Naive thymus-derived CD8-positive, alpha-beta T cell (primary cell): ENCODE measurements at regions not wholly inside any gene's neighbourhood (a gene's known extent, or its start where the extent isn't known, plus 50 kb on each side); places are given as distances from the start of the nearest gene placed in this dataset.
"Not testable (repeated sequence)": the region's sequence is repeated elsewhere in the genome, so short reads cannot be mapped to it uniquely, and the experiment has no call there.

Experiments used
- ATAC-seq, 2 donors: fragments of 150-1000 bp; cut with Tn5 transposase in 1 of 2; sonication (Bioruptor Pico), chemical (Tn5 transposase) in 1 of 2; 1 replicate in 1 of 2; 2 replicates in 1 of 2; pipeline ENCODE4 v1.10.0; 2021; ENCODE audit warnings: mild to moderate bottlenecking in 2 of 2, moderate library complexity in 2 of 2
- POLR2A ChIA-PET: fragments of 350-600 bp; sonication (Branson Sonifier 250); formaldehyde crosslinking; loops from one replicate; lab custom pipeline; 2021; ENCODE audit warnings: antibody characterized with exemption; lab: Charles Lee
- DNase-seq, 10 donors: peaks; one replicate each; pipeline versions ENCODE4 v3.0.0 to v3.0.0-alpha.2; 2020 to 2022
- H3K27ac Mint-ChIP-seq, 10 donors: one replicate each; pipeline ENCODE4 v1.8.0; 2020 to 2022; ENCODE audit warnings: mild to moderate bottlenecking in 10 of 10, mixed read lengths in 10 of 10, moderate library complexity in 4 of 10, inconsistent platforms in 1 of 10
- H3K27me3 Mint-ChIP-seq, 5 donors: one replicate each; pipeline ENCODE4 v1.8.0; 2021 to 2022; ENCODE audit warnings: mixed read lengths in 5 of 5
- H3K36me3 Mint-ChIP-seq, 3 donors: one replicate each; pipeline ENCODE4 v1.8.0; 2020 to 2022; ENCODE audit warnings: mixed read lengths in 3 of 3, mild to moderate bottlenecking in 2 of 3, inconsistent platforms in 1 of 3
- H3K4me1 Mint-ChIP-seq, 4 donors: one replicate each; pipeline ENCODE4 v1.8.0; 2021 to 2022; ENCODE audit warnings: mixed read lengths in 4 of 4
- H3K4me3 Mint-ChIP-seq, 10 donors: one replicate each; pipeline ENCODE4 v1.8.0; 2020 to 2022; ENCODE audit warnings: mild to moderate bottlenecking in 10 of 10, mixed read lengths in 10 of 10, moderate library complexity in 6 of 10, inconsistent platforms in 1 of 10
- H3K9me3 Mint-ChIP-seq, 9 donors: one replicate each; pipeline ENCODE4 v1.8.0; 2020 to 2022; ENCODE audit warnings: mixed read lengths in 9 of 9, mild to moderate bottlenecking in 3 of 9, inconsistent platforms in 1 of 9, moderate library complexity in 1 of 9

- ATAC-seq, result no peak
- no peak for DNase-seq
- POLR2A ChIA-PET, result no interaction called here
- Mint-ChIP-seq H3K27ac (no peak overlapping the region), H3K27me3 (no peaks in the 10 kb centered on the region), H3K4me1 (no peaks in the 10 kb centered on the region), H3K9me3 (peaks cover 0 to 3% (median 0%) of the 10 kb centered on the region in 9 donors), H3K4me3 (no peak overlapping the region), H3K36me3 (no peaks in the 10 kb centered on the region)
Measured at GRCh38 chrX:140298960-140299825, 205.7 kb downstream of the SOX3 start.

DNA sequence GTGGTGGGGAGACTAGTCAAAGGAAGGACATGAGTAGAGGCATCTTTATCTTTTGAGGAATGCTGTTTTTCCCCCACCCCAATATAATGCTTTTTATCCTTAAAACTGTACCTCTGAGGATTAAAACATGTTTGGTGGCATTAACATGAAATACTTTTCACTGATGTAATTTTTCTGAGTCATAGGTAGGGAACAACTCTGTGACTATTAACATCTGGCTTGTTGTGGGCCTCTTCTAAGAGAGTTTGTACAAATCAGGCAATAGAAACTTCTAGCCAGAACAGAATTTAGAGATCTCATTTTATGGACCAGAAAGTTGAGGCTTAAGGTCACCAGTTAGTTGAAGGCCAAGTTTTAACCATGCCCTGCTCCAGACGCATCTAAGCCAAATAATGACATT is 207.6 kb downstream of the SOX3 start:
- no peak overlapping the region for H3K27ac Mint-ChIP-seq
- H3K4me1 Mint-ChIP-seq, result no peaks in the 10 kb centered on the region

GRCh38 chrX:140292961-140293360 is 211.9 kb downstream of the SOX3 start:
- POLR2A ChIA-PET, result no interaction called here
- DNase-seq, result no peak
- Mint-ChIP-seq H3K27ac (no peak overlapping the region), H3K4me3 (no peak overlapping the region), H3K4me1 (no peaks in the 10 kb centered on the region), H3K9me3 (peaks cover 0 to 3% (median 0%) of the 10 kb centered on the region in 9 donors), H3K27me3 (no peaks in the 10 kb centered on the region), H3K36me3 (no peaks in the 10 kb centered on the region)
- ATAC-seq, result no peak

More for the DNA sequence above, 207.6 kb downstream of the SOX3 start:
- ATAC-seq, result no peak
- H3K4me3 Mint-ChIP-seq, result no peak overlapping the region
- peaks cover 0 to 3% (median 0%) of the 10 kb centered on the region in 9 donors for H3K9me3 Mint-ChIP-seq
- H3K36me3 Mint-ChIP-seq, result no peaks in the 10 kb centered on the region
- H3K27me3 Mint-ChIP-seq, result no peaks in the 10 kb centered on the region
- POLR2A ChIA-PET, result no interaction called here
- DNase-seq, result no peak

- Mint-ChIP-seq H3K27me3 (no peaks in the 10 kb centered on the region), H3K27ac (no peak overlapping the region), H3K36me3 (no peaks in the 10 kb centered on the region), H3K4me1 (no peaks in the 10 kb centered on the region), H3K9me3 (peaks cover 0 to 3% (median 0%) of the 10 kb centered on the region in 9 donors), H3K4me3 (no peak overlapping the region)
- DNase-seq (no peak), ATAC-seq (no peak)
- POLR2A ChIA-PET, result no interaction called here
Measured at GRCh38 chrX:140292188-140292587, 212.7 kb downstream of the SOX3 start.

DNA sequence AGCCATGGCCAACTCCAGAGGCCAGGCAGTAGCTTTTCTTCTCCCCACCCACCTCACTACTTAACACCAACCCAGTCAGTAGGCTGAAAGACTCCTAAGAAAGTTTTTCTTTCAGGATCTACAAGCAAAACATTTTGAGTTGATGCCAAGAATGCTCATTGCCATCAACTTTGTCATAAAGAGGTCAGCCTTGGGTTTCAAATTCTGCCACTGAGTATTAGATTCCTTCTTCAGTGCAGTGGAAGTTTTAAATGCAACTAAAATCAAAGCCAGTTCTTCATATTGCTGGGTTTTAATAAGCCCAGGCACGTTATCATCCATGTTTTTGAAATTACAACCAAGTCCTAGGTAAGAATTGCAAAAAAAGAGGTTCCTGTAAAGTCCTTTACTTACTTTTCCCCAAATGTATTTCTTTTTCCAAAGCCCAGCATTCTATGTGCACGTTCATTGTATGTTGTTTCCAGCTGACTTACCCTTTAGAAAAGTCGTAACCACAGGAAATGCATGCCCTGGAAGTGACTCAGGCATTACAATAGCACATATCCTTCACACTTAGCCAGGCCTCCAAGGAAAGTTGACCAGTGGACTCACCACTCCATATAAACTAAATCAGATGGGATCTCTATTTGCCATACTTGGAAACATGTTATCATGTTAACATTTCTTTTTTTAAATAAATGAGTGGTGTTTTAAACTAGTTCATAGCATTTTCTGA is 229.9 kb downstream of the SOX3 start:
- peaks cover 0 to 23% (median 7%) of the 10 kb centered on the region in 9 donors for H3K9me3 Mint-ChIP-seq
- H3K4me1 Mint-ChIP-seq, result peaks cover 0 to 2% (median 0%) of the 10 kb centered on the region in 4 donors
- POLR2A ChIA-PET, result no interaction called here
- peaks cover 0 to 8% (median 0%) of the 10 kb centered on the region in 3 donors for H3K36me3 Mint-ChIP-seq
- DNase-seq (no peak), ATAC-seq (no peak)
- no peak overlapping the region for H3K27ac Mint-ChIP-seq
- peaks cover 0 to 5% (median 0%) of the 10 kb centered on the region in 5 donors for H3K27me3 Mint-ChIP-seq
- H3K4me3 Mint-ChIP-seq, result no peak overlapping the region

DNA sequence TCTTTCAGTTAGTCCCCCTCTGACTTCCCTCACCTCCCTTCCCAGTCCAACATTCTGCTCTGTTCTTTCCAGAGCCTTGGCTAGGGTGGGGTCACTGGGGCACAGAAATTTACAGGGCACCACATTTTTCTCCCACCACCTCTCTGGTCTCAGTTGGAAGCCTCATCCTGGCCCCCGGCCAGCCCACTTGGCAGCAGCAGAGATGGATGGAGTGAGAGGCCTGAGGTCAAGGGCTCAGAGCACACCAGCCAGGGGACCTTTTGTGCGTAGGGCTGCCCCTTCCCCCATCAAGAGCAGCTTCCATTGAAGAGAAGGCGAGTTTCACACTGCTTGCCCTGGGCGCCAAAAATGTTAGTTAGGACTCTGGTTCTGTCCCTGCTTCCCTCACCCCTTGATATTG is 230.9 kb downstream of the SOX3 start:
- POLR2A ChIA-PET, result no interaction called here
- Mint-ChIP-seq H3K36me3 (peaks cover 0 to 8% (median 0%) of the 10 kb centered on the region in 3 donors), H3K4me1 (peaks cover 0 to 2% (median 0%) of the 10 kb centered on the region in 4 donors), H3K4me3 (no peak overlapping the region), H3K27me3 (peaks cover 0 to 7% (median 0%) of the 10 kb centered on the region in 5 donors), H3K9me3 (peaks cover 0 to 29% (median 7%) of the 10 kb centered on the region in 9 donors), H3K27ac (no peak overlapping the region)
- no peak for DNase-seq
- ATAC-seq, result no peak

GRCh38 chrX:140250391-140250790 is 254.5 kb downstream of the SOX3 start:
- DNase-seq (no peak), ATAC-seq (no peak)
- no peaks in the 10 kb centered on the region for H3K36me3 Mint-ChIP-seq
- H3K9me3 Mint-ChIP-seq, result peaks cover 0 to 4% (median 0%) of the 10 kb centered on the region in 9 donors
- H3K4me3 Mint-ChIP-seq, result no peak overlapping the region
- no peaks in the 10 kb centered on the region for H3K27me3 Mint-ChIP-seq
- H3K27ac Mint-ChIP-seq, result no peak overlapping the region
- H3K4me1 Mint-ChIP-seq, result no peaks in the 10 kb centered on the region
- POLR2A ChIA-PET, result no interaction called here

GRCh38 chrX:140249088-140249487 is 255.8 kb downstream of the SOX3 start:
- Mint-ChIP-seq H3K36me3 (no peaks in the 10 kb centered on the region), H3K4me3 (peak overlapping the region in 1 of 10 donors; percentile 20), H3K27me3 (no peaks in the 10 kb centered on the region), H3K27ac (no peak overlapping the region), H3K4me1 (no peaks in the 10 kb centered on the region), H3K9me3 (peaks cover 0 to 5% (median 0%) of the 10 kb centered on the region in 9 donors)
- POLR2A ChIA-PET, result no interaction called here
- DNase-seq (no peak), ATAC-seq (no peak)

DNA sequence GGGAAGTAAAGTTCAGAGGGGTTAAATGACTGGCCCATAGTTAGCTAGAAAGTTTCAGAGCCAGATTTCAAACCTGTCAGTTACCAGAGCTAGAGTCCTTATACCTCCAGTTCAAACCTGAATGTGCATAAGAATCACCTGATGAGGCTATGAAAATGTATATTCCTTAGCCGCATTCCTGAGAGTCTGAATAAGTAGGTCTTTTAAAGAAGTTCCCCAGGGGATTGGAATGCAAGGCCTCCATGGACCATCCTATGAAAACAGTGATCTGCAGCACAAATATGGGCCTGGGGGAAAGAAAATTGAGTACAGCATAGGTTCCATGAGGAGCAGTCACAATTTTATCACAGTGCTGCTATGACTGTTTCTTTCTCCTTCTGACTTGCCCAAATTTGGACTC is 263.9 kb upstream of the CXorf66 start:
- no peaks in the 10 kb centered on the region for H3K4me1 Mint-ChIP-seq
- POLR2A ChIA-PET, result no interaction called here
- no peak for ATAC-seq
- no peak for DNase-seq
- H3K4me3 Mint-ChIP-seq, result no peak overlapping the region
- no peaks in the 10 kb centered on the region for H3K36me3 Mint-ChIP-seq
- H3K27ac Mint-ChIP-seq, result no peak overlapping the region
- H3K9me3 Mint-ChIP-seq, result peaks cover 0 to 13% (median 6%) of the 10 kb centered on the region in 9 donors
- no peaks in the 10 kb centered on the region for H3K27me3 Mint-ChIP-seq

DNA sequence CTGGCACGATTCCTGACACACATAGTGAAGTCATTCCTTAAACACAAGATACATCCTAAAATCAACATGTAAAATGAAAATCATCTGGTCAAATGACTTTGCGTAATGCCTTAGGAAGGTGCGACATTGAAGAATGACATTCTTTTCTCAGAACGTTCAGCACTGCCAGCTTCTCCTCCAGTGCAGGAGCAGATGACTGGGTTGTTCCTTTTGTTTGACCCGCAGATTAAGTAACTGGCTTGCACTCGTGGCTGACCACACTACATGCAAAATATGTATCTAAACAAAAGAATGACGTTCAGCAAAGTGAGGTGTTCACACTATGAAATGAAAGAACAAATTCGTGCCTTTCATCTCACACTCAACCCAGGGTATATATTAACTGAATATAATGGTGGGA is 260.7 kb upstream of the CXorf66 start:
- POLR2A ChIA-PET, DNase-seq, H3K27ac Mint-ChIP-seq, H3K9me3 Mint-ChIP-seq, H3K4me1 Mint-ChIP-seq, H3K27me3 Mint-ChIP-seq, ATAC-seq, H3K4me3 Mint-ChIP-seq, H3K36me3 Mint-ChIP-seq: not testable (repeated sequence)

- H3K27me3 Mint-ChIP-seq, H3K4me3 Mint-ChIP-seq, H3K4me1 Mint-ChIP-seq, POLR2A ChIA-PET, ATAC-seq, H3K36me3 Mint-ChIP-seq, H3K27ac Mint-ChIP-seq, DNase-seq, H3K9me3 Mint-ChIP-seq: not testable (repeated sequence)
Measured at GRCh38 chrX:140215894-140216293, 250.6 kb upstream of the CXorf66 start.

- H3K36me3 Mint-ChIP-seq, H3K4me1 Mint-ChIP-seq, ATAC-seq, H3K27me3 Mint-ChIP-seq, H3K4me3 Mint-ChIP-seq, H3K9me3 Mint-ChIP-seq, H3K27ac Mint-ChIP-seq, POLR2A ChIA-PET, DNase-seq: not testable (repeated sequence)
Measured at GRCh38 chrX:140214518-140214917, 249.2 kb upstream of the CXorf66 start.

GRCh38 chrX:140206657-140207056 is 241.3 kb upstream of the CXorf66 start:
- Mint-ChIP-seq H3K9me3 (peaks cover 0 to 9% (median 0%) of the 10 kb centered on the region in 9 donors), H3K4me1 (no peaks in the 10 kb centered on the region), H3K27me3 (peaks cover 0 to 7% (median 0%) of the 10 kb centered on the region in 5 donors), H3K27ac (no peak overlapping the region), H3K36me3 (no peaks in the 10 kb centered on the region), H3K4me3 (no peak overlapping the region)
- POLR2A ChIA-PET, result no interaction called here
- DNase-seq (no peak), ATAC-seq (no peak)
